ENCODE measurements at regions not wholly inside any gene's neighbourhood (a gene's known extent, or its start where the extent isn't known, plus 50 kb on each side); places are given as distances from the start of the nearest gene placed in this dataset.

DNA sequence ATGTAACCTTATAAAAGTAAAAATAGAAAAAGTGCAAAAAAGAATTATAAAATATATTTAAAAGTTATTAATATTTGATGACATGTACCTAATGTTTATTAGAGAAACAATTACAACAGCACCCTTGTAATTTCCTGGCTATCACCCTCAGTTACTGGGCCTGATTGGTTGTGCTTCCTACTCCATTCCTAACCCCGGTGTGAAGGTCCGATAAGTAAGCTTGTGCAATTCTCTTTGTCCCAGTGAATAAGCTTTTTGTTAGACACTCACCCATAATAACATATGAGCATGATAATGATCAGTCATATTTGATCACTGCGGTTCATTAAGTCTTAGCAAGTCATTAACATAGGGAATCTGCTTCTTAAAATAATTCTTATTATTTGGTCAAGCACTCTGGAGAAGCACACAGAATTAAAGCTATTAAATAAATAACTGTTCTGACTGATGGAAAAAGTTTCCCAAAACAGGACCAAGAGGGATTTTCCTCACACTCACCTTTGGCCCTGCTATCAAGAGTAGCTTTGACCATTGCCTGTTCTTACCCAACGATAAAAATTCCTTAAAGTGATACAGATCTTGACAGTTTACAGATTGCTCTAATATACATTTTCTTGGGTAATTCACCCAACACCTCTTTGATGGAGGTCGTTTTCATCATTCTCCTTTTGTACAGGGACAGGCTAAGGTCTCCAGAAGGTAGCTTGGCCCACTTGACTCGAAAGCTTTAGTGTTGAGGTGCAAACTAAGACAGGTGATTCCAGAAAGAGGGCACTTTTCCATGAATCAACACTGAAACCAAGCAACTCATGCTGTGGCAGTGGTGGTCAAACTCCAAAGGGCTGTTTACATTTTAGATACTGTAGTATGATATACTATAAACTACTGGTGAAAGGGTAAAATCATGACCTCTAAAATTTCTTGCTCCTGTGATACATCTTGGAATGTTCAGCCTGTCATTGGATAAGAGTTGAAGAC, 543.0 kb upstream of the KCNMB2 start:
- DNase-seq (ENCODE audit: low read depth) = no peak

DNA sequence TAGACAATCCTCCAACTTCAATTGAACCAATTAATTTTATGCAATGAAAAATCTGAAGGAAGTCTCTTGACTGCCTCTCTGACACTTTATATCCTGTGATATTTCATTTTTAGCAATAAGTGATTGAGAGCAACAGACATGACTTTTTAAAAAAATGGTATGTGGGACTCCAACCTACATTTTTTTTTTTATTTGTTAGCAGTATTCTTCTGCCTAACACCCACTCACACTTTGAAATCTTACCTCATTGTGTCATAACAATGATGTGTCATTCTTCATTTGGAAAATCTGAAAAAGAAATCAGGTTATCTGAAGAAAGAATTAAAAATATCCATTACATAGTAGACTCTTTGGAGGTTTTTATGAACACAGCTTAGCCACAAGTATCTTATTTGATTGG, 541.3 kb upstream of the KCNMB2 start:
- no peak for DNase-seq (ENCODE audit: low read depth)

DNA sequence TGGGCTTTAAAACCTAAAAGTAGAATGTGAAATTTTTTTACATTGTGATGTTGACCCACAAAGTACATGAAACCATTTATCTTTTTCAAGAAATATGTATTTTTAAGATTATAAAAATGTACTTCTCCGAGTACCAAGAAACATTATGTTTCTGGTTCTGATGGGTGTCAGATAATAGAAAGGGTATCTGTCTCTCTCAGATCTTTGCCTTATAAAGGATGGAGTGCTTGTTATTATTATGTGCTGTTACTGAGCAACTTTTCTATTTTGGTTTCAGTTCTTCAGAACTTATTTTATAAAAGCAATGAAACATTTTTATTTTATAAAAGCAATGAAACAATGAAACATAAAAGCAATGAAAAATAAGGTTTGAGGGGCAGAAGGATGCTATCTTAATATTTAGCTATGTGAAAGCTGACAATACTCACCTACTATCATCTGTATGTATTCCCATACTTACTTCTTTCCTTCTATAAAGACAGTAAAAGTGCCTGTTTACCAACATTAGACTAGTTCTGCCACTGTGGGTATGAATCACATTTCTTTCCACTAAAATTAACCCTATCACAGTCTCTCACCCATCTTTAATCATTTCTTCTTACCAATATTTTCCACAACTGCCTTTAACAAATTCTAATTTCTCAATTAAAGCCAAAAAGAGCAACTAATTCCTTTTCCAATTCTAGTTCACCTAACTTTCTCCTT, 540.7 kb upstream of the KCNMB2 start:
- DNase-seq (ENCODE audit: low read depth) = no peak

DNA sequence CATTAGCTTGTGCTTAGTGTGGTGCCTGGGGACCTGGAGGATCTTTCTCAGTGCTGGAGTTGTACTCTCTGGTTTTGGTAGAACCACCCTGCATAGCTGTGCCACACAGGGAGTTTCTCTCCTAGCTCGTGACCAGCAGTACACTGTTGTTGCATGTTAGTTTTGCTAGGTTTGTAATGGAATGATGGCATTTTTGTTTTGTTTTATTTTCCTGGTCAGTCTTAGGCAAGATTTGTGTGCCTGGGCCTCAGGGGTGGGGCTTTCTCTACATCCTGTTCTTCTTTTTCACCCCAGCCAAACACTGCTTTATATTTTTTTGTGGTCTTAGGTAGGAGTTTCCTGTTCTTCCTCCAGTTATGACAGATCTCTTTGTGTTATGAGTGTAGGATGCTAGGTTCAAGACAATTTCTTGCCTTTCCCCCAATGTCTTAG, 534.5 kb upstream of the KCNMB2 start:
- no peak for DNase-seq (ENCODE audit: low read depth)

DNA sequence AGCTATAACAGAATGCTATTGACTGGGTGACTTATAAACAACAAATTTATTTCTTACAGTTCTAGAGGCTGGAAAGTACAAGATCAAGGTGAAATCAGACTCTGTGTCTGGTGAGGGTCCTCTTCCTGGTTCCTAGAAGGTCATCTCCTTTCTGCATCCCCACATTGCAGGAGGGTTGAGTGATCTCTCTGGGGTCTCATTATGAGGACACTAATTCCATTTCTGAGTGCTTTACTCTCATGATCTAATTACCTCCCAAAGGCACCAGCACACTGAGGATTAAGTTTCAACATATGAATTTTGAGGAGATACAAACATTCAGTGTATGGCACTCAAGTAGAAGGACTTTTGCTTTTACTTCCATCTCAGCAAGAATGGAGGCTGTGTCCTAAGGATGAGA, 534.1 kb upstream of the KCNMB2 start:
- DNase-seq (ENCODE audit: low read depth) = no peak

DNA sequence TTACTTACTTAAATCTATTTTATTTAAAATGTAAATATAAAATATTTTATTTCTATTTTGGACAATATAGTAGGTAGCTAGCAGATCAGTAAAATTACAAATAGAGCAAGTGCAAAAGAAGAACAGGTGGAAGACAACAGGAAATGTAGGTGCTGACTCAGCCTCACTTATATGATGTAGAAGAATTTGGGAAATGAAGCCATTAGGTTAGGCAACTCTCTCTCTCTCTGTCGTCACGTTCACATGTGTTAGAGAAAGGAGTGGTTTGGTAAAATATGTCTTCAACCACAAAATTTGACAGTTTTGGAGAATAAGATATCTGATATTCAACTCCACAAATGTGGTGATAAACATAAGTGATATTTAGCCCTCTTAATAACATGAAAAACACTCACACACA, 532.5 kb upstream of the KCNMB2 start:
- no peak for DNase-seq (ENCODE audit: low read depth)

DNA sequence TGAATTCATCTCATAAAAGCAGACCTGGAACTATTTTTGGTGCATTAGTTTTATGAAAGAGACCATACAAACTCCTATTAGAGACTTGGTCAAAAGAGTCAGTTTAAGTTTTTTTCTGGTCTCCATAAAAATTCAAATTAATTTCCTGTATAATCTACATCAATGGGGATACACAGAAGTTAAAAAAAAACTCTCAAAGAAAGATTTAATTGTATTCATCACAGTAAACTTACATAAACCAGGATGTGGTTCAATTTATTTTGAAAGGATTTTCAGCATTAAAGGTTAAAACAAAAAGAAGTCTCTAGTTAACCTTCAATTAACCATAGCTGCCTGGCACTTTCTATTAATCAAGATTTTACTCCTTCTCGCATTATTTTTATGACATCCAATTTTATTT, 530.3 kb upstream of the KCNMB2 start:
- no peak for DNase-seq (ENCODE audit: low read depth)

DNA sequence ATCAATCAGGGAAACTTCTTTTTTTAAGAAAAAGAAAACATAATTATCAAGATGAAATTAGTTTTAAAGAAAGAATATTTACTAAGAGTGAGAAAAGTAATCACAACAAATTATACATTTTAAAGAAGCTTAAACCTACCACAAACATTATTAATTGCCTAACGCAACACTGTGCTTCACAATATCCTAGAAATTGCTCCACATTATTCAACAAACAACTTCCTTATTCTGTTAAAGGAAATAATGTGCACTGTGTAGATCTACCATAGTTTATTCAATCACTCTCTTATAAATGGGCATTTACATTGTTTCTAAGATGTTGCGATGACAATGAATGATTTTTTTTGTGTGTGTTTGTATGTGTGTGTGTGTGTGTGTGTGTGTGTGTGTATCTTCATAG, 525.9 kb upstream of the KCNMB2 start:
- DNase-seq (ENCODE audit: low read depth) = no peak

DNA sequence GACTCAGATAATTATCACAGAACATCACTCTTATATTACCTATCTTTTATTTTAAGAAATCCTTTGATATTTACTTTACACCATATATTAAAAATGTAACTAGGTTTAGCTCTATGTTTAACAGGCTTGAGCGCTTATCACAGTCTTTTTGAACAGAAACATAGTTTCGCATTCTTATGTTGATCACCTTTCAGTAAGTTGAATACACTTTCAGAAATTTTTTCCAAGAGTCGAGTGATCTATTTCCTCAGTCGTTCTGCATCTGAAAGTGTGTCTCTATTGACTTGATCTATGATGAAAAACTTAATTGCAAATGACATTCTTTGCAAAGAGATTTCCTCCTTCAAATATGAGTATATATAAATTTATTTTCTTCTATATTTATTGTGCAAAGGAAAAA, 516.6 kb upstream of the KCNMB2 start:
- no peak for DNase-seq (ENCODE audit: low read depth)

DNA sequence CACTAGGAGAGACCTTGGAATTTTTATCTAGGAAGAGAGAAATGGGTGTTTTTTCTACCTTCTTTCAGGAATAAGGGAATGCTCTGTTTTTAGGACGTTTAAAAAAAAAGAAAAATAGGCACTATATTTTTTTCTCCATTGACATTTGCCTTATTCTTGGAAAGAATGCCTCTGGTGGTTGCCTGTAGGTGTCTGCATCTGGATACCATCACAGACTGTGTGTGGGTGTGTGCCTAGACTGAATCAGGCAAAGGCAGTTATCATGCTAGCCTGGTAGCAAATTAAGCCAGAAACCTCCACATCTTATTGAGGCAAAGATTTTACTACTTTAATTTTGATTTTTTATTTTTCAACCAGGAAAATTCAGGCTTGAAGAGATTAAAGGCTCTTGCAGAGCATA, 513.6 kb upstream of the KCNMB2 start:
- DNase-seq (ENCODE audit: low read depth) = no peak

DNA sequence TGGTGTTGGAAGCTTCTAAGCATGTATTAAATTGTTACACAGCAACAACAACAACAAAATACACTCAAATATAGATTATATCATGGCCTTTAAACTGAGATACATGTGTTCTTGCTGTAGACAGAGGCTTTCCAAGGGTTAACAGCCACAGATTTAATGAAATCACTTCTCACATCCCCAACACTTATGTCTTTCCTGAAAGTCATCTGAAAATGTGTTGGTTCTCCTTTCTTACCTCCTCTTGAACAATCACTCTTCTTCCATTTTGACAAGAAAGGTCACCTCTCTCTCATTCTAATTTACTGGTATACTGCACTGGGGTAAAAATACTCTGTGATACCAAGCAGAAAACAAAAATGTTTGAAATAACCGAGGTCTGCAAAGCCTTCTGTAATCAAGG, 507.3 kb upstream of the KCNMB2 start:
- no peak for DNase-seq (ENCODE audit: low read depth)

DNA sequence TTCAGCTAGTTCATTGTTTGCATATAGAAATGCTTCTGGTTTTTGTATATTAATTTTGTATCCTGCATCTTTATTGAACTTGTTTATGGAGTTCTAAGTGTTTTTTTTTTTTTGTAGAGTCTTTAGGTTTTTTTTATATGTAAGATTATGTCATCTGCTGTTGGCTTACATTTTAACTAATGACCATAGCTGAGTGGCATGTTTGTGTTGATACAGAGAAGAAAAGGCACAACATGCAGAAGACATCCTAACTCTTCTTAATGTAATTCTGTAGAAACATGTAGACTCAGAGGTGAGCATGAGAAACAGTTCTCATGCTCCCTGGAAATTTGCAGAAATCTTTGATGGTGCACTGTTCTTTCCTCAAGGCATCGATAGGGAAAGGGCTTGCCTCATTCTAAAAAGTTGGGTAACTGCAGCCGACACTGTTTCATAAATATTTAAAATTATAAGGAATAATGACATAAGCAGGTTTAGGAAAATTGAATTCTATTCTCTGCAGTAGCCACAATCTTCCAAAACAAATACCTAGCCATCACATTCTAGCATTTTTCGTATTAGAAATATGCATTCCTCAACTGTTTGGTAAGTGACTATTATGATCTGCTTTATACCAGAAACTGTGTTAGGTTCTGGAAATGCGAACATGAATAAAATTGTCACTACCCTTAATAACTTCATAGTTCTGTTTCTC, 499.6 kb upstream of the KCNMB2 start:
- no peak for DNase-seq (ENCODE audit: low read depth)

DNA sequence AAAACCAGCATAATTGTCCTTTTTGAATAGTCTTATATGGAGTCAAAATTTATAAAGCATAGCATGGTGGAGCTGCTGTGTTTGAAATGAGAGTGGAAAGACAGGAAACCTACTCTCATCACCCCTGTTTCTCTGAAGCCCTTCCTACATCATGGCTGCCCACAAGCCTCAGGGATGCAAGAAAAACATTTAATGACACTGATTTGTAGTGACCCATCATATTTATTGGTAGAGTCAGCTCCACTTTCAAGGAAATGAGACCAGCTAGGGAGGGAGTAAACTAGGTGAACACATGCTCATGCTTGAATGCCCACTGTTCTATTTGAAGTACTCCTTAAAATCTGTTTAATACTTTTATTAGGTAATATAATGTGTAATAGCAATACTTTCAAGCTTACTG, 494.3 kb upstream of the KCNMB2 start:
- DNase-seq (ENCODE audit: low read depth) = no peak

DNA sequence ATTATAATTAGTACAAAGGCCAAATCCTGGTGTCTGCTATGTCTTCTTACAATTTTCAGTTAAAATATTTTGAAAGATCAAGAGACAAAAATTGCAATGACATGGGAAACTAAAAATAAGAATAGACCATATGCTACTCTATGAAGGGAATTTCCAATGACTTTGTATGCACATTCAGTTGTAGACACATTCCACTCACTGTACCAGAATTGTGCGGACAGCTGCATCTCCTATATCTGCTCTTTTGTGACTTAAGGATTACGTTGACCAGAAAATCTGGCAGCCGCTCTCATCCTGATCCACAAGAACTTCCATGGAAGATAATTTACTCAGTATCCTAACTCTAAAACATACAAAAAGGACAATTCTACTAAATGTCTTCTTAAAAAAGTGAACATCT, 493.9 kb upstream of the KCNMB2 start:
- DNase-seq (ENCODE audit: low read depth) = no peak

DNA sequence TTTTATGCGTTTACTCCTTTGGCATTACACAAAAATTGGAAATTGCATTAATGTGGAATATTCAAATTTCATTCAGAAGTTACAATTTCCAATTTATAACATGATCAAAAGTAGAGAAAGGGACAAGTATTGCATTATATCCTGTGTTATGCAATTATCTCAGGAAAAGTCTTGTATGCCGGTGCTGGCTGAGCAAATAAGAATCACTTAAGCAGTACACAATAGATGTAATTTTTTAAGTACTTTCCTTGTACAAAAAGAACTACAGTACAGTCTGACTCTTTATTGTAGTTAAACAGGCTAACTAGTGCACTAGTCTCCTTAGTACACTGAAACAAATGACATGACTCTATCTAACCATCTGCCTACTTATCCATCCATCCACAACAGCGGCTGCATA, 493.2 kb upstream of the KCNMB2 start:
- DNase-seq (ENCODE audit: low read depth) = no peak

DNA sequence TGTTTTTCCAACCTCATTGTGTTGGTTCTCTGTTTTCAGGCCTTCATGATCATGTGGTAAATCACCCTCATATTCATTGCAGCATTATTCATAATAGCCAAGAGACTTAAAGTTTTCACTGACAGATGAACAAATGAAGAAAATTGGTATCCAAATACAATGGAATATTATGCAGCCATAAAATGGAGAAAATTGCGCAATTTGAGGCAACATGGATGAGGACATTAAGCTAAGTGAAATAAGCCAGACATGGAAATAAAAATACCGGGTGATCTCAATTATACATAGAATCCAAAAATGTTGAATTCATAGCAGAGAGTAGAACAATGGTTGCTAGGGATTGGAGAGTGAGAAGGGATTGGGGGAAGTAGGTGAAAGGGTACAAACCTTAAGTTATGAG, 491.9 kb upstream of the KCNMB2 start:
- no peak for DNase-seq (ENCODE audit: low read depth)

DNA sequence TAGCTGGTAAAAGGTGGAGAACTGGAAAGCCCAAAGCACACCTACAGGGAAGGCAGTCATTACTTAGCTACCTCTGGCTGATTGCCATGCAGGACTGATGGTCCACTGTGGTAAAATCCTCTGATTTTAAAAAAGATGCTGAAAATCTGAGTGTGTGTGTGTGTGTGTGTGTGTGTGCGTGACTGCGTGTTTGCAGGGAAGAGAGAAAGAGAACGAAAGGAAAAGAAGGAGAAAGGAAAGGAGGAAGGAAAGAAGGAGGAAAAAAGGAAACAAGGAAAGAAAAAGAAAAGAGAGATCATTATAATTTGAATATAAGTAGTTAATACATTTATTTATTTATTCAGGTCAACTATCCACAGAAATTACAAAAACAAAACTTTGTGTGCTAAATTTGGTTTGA, 488.7 kb upstream of the KCNMB2 start:
- no peak for DNase-seq (ENCODE audit: low read depth)

DNA sequence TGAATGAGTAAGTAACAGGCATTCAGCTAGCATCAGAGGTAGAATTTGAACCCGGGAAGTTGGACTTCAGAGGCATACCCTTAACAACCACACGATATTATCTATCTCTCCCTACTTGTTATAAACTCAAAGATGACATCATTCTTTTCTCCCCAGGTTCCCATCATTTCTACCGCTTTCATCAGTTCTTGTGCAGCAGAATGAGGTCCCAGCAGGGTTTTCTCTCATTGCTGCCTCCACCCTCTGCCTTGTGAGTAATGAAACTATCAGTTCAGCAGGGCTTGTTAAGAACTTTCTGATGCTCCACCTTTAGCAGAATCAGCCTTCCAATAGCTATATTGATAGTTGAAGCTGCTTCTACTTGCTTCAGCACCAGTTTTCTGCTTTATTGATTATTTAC, 487.5 kb upstream of the KCNMB2 start:
- no peak for DNase-seq (ENCODE audit: low read depth)

DNA sequence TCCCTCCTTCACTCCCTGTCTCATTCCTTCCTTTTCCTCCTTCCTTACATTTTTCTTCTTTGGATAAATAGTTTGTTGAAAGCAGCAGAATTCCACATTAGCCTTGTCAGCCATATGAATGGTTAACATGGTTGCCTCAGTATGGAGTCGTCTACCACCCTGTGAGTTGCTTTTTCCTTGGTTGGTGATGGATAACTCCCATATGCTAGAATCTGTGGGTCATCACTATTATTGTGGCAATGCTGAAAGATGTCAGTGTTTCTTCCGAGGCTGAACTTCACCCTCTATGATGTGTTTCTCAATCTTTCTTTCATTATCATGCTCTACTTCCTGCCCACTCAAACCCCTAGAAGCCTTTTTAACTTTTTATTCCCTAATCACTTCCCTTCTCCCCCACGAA, 481.8 kb upstream of the KCNMB2 start:
- DNase-seq (ENCODE audit: low read depth) = no peak

DNA sequence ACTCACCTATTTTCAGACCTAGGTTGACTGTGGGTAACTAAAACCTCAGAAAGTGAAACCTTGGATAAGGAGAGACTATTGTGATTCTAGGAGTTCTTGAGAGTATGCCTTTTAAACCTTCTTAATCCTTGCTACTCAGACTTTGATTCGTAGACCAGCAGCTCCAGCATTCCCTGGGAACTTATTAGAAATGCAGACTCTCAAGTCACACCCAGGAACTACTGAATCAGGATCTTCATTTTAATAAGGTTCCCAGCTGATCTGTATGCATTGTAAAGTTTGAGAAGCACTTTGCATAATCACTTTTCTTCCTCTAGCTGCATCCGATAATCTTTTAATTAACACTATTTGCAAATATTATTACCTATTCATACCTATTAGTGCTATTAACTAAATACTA, 480.3 kb upstream of the KCNMB2 start:
- DNase-seq (ENCODE audit: low read depth) = no peak

DNA sequence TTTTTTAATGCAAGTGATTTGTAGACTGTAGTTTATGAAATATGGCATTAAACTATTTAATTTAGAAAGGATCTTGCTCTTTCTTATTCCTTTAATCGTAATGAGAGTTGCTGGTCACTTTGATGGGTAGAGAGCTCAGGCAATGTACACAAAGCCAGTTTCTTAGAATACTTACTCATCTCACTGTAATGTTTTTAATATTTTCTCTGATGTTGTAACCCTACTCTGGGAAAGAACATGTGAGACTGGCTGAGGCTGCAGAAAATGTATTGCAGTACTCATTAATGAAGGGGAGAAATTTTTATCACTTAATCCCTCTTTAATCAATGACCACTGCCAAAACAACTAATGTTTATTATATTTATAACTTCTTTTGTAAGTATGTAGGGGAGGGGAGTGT, 479.4 kb upstream of the KCNMB2 start:
- DNase-seq (ENCODE audit: low read depth) = no peak

DNA sequence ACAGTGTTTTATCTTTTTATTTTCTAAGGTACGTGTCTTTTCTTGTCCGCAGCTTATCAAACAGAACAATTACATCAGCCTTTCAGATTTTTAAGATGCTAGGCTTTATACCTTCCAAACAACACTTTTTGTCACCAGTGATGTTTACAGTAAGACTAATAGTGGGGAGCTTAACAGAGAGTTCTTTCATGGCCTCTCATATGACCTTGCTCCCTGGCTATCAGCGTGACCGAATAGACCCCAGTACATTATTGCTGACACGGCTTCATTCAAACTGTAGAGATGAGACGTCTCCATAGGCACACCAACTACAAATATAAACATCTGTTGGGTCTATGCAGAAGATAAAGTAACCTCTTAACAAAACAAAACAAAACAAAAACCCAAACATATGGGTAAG, 477.6 kb upstream of the KCNMB2 start:
- no peak for DNase-seq (ENCODE audit: low read depth)

DNA sequence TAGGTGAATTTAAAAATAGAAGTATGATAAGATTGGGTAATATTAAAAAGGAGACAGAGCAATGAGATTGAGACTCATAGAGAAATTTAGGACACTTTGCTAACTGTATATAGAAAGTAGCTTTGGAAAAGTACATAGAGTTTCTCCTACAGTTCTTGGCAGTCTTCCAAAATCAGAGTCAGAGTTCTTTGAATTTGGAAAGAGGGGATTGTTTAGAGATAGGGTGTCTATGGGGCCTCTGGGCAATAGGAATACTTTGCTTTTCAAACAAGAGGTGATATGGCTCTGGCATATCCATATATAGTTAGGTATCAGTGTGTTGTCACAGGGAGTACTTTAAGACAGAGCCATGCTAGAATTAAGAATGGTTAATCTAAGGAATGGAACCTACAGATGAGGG, 477.1 kb upstream of the KCNMB2 start:
- no peak for DNase-seq (ENCODE audit: low read depth)
